ENCODE measurements at regions not wholly inside any gene's neighbourhood (a gene's known extent, or its start where the extent isn't known, plus 50 kb on each side); places are given as distances from the start of the nearest gene placed in this dataset.

DNA sequence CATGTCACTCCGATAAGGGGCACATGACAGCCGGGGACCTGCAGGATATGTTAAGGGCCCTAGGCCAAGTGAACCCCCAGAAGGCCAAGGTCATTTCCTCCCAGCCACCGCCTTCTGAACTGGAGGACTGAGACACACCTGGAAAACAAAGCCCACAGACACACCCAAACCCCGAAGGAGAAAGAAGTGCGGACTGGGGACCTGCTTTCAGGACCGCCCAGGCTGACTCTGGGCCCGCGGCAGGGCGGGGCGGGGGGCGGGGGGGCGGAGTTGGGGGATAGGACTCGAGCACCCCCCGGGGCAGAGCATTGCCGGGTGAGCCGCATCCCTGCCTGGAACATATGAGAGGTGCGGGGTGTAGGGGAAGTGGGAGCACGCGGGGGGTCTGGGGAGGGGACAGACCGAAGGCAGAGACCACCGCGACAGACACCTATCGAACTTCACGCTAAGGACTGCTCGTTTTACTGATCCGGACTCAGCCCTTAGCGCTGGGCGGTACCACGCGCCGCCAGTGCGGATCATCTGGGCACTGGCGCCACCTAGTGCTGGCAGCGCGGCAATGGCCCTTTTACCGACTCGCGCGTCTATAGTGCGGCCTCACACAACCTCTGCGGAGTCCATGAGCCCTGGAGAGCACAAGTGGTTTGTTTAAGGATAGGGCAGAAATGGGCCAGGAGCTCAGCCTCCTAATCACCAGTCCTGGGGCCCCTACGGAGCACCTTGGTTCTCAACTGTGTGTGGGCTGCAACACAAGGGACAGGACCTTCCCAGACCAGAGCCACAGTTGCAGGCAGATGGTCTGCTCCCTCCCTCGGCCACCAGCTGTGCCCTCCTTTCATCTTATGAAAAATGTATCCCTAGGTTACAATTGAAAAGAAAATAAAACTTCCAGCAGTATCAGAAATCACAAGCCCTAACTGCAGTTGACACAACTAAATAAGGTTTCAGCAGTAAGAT, 157.6 kb downstream of the HERPUD2 start:
- peak; percentile 66 to 71 (median 66) for DNase-seq (ENCODE audit: low read depth in 2 of 3, low spot score in 1 of 3)

- DNase-seq (ENCODE audit: low read depth in 2 of 3, low spot score in 1 of 3), result no peak
Measured at GRCh38 chr7:35536396-35536826, 158.5 kb downstream of the HERPUD2 start.

- no peak for DNase-seq (ENCODE audit: low read depth in 2 of 3, low spot score in 1 of 3)
Measured at GRCh38 chr7:35533902-35534301, 161.0 kb downstream of the HERPUD2 start.

DNA sequence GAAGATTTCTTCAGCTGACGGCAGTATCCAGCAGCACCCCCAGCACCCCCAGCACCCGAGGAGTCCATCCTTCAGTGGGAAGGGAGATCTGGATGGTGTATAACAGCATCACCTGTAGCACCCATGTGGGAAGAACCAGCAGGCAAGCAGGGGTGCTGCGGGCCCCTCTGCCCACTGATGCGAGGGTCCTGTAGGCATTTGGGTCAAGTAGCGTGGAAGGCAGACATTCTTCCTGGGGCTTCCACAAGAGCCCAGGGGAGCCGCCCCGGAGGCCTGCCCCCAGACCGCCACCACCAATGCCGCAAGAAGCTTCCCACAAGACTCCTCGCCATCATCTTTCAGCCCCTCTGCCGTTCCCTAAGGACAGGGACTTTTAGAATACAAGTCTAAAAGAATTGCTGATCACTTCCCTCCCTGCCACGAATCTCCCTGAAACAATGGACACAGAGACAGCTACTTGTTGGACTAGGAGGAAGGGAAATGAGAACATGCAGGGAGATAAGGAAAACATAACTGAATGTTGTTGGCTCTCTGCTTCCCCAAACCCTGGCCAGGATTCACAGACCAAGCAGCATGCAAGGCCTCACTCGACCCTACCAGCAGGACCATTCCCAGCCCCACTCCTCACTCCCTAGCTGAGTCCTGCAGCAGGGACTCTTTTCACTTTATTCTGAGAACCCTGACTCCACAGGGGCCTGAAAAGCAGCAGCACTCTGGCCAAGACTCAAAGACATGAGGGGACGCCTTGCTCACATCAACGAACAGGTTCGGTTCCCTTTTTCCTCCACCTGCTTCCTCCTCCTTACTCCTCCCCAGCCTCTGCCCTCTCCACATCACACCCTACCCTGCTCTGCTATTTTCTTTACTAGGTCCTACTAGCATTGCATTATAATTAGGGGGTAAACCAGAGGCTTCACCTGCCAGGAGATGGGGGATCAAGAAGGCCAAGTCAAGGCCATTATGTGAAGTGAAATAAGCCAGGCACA, 164.5 kb downstream of the HERPUD2 start:
- DNase-seq (ENCODE audit: low read depth in 2 of 3, low spot score in 1 of 3), result no peak

- no peak for DNase-seq (ENCODE audit: low read depth in 2 of 3, low spot score in 1 of 3)
Measured at GRCh38 chr7:35529713-35530112, 165.2 kb downstream of the HERPUD2 start.

DNA sequence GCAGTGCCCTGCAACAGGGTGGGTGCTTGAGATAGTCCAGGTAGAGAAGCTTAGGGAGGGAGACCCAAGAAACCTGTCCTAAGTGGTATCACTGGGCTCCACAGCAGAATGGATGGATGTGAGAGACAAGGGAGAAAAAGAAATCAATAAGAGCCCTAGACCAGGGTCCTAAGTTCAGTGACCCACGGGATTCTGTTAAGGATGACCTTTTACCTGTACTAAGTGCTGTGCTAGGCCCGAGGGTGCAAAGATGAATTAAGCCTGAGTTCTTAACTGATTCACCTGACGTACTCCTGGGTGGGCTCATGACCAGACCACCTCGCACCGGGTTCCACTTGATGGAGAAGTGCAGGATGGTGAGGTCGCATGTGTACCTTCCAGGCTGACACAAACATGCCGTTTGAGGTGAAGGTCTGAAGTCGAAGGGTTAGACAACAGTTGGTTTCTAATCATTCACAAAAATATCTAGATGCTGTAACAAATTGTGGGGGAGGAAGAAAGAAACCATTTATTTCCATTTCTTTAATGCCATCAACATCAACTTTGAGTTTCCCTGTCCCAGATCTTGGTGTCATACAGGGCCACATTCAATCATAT, 166.5 kb downstream of the HERPUD2 start:
- no peak for DNase-seq (ENCODE audit: low read depth in 2 of 3, low spot score in 1 of 3)

- no peak for DNase-seq (ENCODE audit: low read depth in 2 of 3, low spot score in 1 of 3)
Measured at GRCh38 chr7:35526645-35527044, 168.3 kb downstream of the HERPUD2 start.

- DNase-seq (ENCODE audit: low read depth in 2 of 3, low spot score in 1 of 3), result no peak
Measured at GRCh38 chr7:35524112-35524804, 170.7 kb downstream of the HERPUD2 start.

DNA sequence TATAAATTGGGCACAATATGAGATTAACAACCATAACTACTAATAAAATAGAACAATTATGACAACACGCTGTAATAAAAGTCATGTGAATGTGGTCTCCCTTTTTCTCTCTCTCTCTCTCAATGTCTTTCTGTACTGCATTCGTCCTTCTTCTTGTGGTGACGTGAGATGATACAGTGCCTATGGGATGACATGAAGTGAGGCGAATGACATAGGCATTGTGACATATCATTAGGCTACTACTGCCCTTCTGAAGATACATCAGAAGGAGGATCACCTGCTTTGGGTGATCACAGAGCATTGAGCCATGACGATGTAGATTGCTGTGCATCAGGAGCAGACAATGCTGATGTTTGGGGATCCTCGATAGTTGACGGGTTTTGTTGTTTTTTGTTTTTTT, 171.6 kb downstream of the HERPUD2 start:
- DNase-seq (ENCODE audit: low read depth in 2 of 3, low spot score in 1 of 3), result no peak

- DNase-seq (ENCODE audit: low read depth in 2 of 3, low spot score in 1 of 3), result no peak
Measured at GRCh38 chr7:35522697-35523096, 172.2 kb downstream of the HERPUD2 start.

- no peak for DNase-seq (ENCODE audit: low read depth in 2 of 3, low spot score in 1 of 3)
Measured at GRCh38 chr7:35521941-35522340, 173.0 kb downstream of the HERPUD2 start.

DNA sequence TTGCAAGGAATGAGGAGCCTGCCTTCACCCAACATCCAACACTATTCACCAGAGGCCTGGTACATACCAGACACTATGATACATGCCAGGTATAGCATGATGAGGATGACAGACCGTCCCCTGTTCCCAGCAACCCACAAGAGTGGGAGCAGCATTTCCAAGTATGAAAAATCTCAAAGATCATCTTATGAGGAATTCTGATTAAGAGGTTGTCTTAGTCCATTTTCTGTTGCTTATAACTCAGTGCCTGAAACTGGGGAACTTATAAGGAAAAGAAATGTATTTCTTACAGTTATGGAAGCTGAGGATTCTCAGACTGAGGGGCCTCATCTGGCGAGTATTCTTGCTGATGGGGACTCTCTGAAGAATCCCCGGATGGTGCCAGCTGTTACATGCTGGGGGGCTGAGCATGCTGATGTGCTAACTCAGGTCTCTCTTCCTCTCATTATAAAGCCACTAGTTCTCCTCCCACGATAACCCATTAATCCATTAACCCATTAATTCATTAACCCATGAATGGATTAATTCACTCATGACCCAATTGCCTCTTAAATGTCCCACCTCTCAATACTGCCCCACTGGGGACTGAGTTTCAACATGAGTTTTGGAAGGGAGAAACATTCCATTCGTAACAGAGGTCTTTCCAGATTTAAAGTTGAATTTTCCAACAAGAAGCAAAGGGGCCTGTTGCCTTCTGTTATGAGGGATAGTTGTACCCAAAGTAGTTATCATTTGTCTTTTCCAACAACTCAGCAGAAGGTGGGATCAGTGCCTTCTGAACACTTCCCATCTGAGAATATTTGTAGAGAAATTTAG, 173.9 kb downstream of the HERPUD2 start:
- no peak for DNase-seq (ENCODE audit: low read depth in 2 of 3, low spot score in 1 of 3)

DNA sequence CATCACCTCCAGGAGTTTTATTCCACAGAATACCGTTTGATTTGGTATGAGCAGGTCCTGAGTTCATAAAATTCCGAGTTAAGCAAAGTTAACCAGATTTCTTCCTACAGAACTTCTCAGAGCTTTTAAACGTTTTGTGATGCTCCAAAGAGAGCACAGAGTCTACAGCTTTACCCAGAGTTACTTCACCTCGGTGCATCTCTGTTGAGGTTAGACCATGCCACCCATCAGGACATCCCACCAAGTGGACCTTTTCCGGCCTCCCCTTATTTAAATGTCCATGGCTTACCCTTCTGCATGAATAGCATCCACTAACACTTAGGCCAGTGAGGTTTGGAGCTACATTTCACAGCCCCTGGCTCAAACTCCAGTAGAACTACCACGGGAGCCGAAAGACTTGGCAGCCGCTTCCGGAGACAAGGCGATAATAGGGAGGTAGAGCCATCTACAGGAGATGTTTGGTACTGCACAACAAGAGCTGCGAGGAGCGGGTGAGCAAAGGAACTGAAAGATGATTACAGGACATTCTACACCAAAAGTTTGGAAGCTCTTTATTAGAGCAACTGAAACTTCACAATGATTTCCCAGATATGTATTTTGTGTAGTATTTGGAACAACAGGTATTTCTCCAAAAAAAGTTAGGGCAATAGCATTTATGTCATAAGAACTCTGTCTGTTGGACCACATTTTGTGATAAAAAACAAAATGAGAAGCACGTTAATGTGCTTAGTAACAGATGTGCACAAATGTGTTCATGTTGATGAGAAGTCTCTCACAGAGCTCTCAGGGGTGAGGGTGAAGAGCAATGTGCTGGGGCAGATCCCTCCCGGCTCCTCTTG, 174.7 kb downstream of the HERPUD2 start:
- peak; percentile 29 to 83 (median 32) for DNase-seq (ENCODE audit: low read depth in 2 of 3, low spot score in 1 of 3)

DNA sequence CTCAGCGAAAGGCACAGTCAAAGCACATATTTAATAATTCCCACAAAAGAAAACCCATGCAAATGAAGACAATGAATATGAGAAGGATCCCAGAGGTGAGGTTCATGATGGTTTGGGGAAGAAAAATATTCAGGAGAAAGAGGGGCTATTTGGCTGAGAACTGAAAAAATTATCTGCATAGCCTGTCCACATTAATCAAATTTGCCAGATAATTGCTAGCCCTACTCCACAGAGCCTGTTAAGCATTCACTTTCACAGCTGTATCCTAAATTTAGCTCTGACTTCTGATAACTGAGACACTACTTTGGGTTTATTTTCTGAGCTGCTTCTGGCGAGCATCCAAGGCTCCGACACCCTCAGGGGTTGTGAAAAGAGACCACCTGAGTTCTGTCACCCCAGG, 176.2 kb downstream of the HERPUD2 start:
- no peak for DNase-seq (ENCODE audit: low read depth in 2 of 3, low spot score in 1 of 3)

DNA sequence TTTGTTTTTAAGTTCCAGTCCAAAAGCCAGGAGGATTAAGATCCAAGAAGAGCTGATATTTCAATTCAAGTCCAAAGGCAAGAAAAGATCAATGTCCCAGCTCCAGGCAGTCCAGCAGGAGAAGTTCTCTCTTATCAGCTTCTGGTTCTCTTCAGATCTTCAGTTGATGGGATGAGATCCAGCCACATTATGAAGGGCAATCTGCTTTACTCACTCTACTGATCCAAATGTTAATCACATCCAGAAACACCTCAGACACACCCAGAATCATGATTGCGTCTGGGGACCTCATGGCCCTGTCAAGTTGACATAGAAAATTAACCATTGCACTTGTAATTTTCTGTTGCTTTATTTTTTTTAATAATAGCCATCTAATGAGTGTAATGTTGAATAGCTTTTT, 178.4 kb downstream of the HERPUD2 start:
- no peak for DNase-seq (ENCODE audit: low read depth in 2 of 3, low spot score in 1 of 3)

DNA sequence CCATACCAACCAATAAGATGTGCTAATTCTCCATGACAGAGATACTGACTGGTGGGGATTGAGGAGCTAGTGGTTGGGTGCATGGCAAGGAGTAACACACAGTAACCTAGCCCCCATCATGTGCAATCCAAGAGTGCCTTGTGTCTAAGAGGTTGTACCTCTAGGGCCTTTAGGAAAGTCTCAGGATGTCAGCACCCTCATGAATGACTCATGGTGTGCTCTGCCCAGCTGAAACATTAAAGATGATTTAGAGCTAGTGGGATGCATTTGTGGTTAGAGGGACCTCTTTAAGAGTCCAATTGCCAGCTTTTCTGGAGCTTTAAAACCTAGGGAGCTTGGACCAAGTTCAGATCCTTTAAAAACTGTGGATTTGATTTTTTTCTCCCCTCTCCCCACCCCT, 181.1 kb downstream of the HERPUD2 start:
- DNase-seq (ENCODE audit: low read depth in 2 of 3, low spot score in 1 of 3), result no peak

GRCh38 chr7:35513195-35513594, 181.7 kb downstream of the HERPUD2 start:
- no peak for DNase-seq (ENCODE audit: low read depth in 2 of 3, low spot score in 1 of 3)

DNA sequence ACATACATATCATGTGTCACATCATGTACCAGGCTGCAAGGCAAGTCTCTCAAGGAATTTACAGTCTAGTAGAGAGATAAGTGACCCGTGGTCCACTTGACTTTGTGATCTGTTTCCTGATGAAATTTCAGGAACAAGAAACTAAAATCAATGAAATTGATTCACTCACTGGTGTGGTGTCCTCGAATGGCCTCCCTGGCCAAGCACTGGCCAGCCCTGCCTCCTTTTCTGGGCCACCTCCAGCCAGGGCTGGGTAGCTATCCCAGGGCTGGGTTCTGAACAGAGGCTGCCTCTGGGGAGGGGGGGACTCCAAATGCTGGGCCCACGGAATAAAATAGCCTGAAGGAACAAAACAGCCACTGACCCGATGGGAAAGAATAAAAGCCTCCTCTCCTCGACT, 182.2 kb downstream of the HERPUD2 start:
- no peak for DNase-seq (ENCODE audit: low read depth in 2 of 3, low spot score in 1 of 3)

Data from stimulated activated CD4-positive, alpha-beta T cell treated with anti-CD3 and anti-CD28 coated beads, Interleukin-12 subunit alpha, Interleukin-12 subunit beta, amount 100 ng/mL, for 48 hours (primary cell).